CD14-positive monocyte (primary cell): ENCODE measurements at regions not wholly inside any gene's neighbourhood (a gene's known extent, or its start where the extent isn't known, plus 50 kb on each side); places are given as distances from the start of the nearest gene placed in this dataset.

Source experiments
- DNase-seq, 3 donors: peaks; one replicate each; pipeline ENCODE4 v3.0.0-alpha.2; 2011 to 2022
- H2AFZ ChIP-seq: 2 replicates; pipeline ENCODE4 v1.6.0; 2012; ENCODE audit warnings: mild to moderate bottlenecking, low read depth, low read length, inconsistent platforms; ENCODE audit not compliant: insufficient read depth, poor library complexity, severe bottlenecking
- H3K27ac ChIP-seq, 2 donors: 1 replicate in 1 of 2; 2 replicates in 1 of 2; pipeline ENCODE4 v1.5.1; 2012 to 2013; ENCODE audit warnings: low read length in 2 of 2, control low read depth in 1 of 2, inconsistent platforms in 1 of 2, low read depth in 1 of 2, mild to moderate bottlenecking in 1 of 2
- H3K27me3 ChIP-seq, 2 donors: one replicate each; pipeline versions ENCODE4 v1.6.0 to v1.6.1; 2011 to 2013; ENCODE audit warnings: low read length in 2 of 2; ENCODE audit not compliant: control insufficient read depth in 2 of 2, insufficient read depth in 2 of 2
- H3K36me3 ChIP-seq, 2 donors: replicated peaks in 1 of 2; 1 replicate in 1 of 2; 2 replicates in 1 of 2; pipeline versions ENCODE4 v1.5.1 to v1.6.1; 2012 to 2013; ENCODE audit warnings: low read length in 2 of 2, control low read depth in 1 of 2, inconsistent platforms in 1 of 2, mild to moderate bottlenecking in 1 of 2; ENCODE audit not compliant: insufficient read depth in 2 of 2, control insufficient read depth in 1 of 2
- H3K4me1 ChIP-seq, 2 donors: 1 replicate in 1 of 2; 2 replicates in 1 of 2; pipeline versions ENCODE4 v1.5.1 to v1.6.1; 2012 to 2013; ENCODE audit warnings: low read length in 2 of 2, control low read depth in 1 of 2, inconsistent platforms in 1 of 2, mild to moderate bottlenecking in 1 of 2, moderate library complexity in 1 of 2; ENCODE audit not compliant: insufficient read depth in 2 of 2, control insufficient read depth in 1 of 2
- H3K4me2 ChIP-seq: replicated peaks from 2 replicates; pipeline ENCODE3; 2012; ENCODE audit warnings: low read length, moderate library complexity, mild to moderate bottlenecking; ENCODE audit not compliant: poor library complexity, severe bottlenecking; ENCODE audit errors: extremely low read depth
- H3K4me3 ChIP-seq, 3 experiments: fragments of 200-600 bp in 1 of 3; sonication (generic) in 1 of 3; replicated peaks in 1 of 3; 1 replicate in 2 of 3; 2 replicates in 1 of 3; pipeline ENCODE4 v1.5.1; 2011 to 2013; ENCODE audit warnings: low read length in 3 of 3, mild to moderate bottlenecking in 3 of 3, control low read depth in 2 of 3, low read depth in 2 of 3, inconsistent platforms in 1 of 3, moderate library complexity in 1 of 3
- H3K79me2 ChIP-seq: 2 replicates; pipeline ENCODE4 v1.6.0; 2012; ENCODE audit warnings: mild to moderate bottlenecking, control low read depth, inconsistent platforms, low read length, moderate library complexity; ENCODE audit not compliant: insufficient read depth
- H3K9ac ChIP-seq: 2 replicates; pipeline ENCODE4 v1.6.0; 2017; ENCODE audit warnings: low read length, mild to moderate bottlenecking; ENCODE audit not compliant: insufficient read depth, poor library complexity, severe bottlenecking
- H3K9me3 ChIP-seq, 2 donors: replicated peaks in 1 of 2; 1 replicate in 1 of 2; 2 replicates in 1 of 2; pipeline versions ENCODE4 v1.5.1 to v1.6.1; 2012 to 2013; ENCODE audit warnings: low read length in 2 of 2, control low read depth in 1 of 2; ENCODE audit not compliant: control insufficient read depth in 1 of 2, insufficient read depth in 1 of 2
- H4K20me1 ChIP-seq: 2 replicates; pipeline ENCODE4 v1.6.0; 2012; ENCODE audit warnings: mild to moderate bottlenecking, low read length, control low read depth, moderate library complexity; ENCODE audit not compliant: insufficient read depth
- H3K27ac Mint-ChIP-seq, 7 donors: one replicate each; pipeline ENCODE4 v1.8.0; 2020; ENCODE audit warnings: mild to moderate bottlenecking in 7 of 7, mixed read lengths in 7 of 7, moderate library complexity in 6 of 7, inconsistent platforms in 2 of 7
- H3K27me3 Mint-ChIP-seq, 3 donors: one replicate each; pipeline ENCODE4 v1.8.0; 2021 to 2022; ENCODE audit warnings: low read depth in 3 of 3, mild to moderate bottlenecking in 3 of 3, mixed read lengths in 3 of 3, moderate library complexity in 3 of 3, inconsistent platforms in 1 of 3
- H3K36me3 Mint-ChIP-seq, 2 donors: one replicate each; pipeline ENCODE4 v1.8.0; 2020; ENCODE audit warnings: mixed read lengths in 2 of 2, inconsistent platforms in 1 of 2, mild to moderate bottlenecking in 1 of 2
- H3K4me1 Mint-ChIP-seq: one replicate; pipeline ENCODE4 v1.8.0; 2020; ENCODE audit warnings: mild to moderate bottlenecking, mixed read lengths
- H3K4me3 Mint-ChIP-seq, 2 donors: one replicate each; pipeline ENCODE4 v1.8.0; 2020; ENCODE audit warnings: mild to moderate bottlenecking in 2 of 2, mixed read lengths in 2 of 2, moderate library complexity in 1 of 2
- H3K9me3 Mint-ChIP-seq, 7 donors: one replicate each; pipeline ENCODE4 v1.8.0; 2020 to 2022; ENCODE audit warnings: mixed read lengths in 7 of 7, mild to moderate bottlenecking in 6 of 7, moderate library complexity in 6 of 7, inconsistent platforms in 2 of 7
- CTCF ChIP-seq: fragments of 200-600 bp; IDR thresholded peaks from one replicate; pipeline ENCODE4 v1.8.0; 2022; ENCODE audit warnings: antibody characterized with exemption, mild to moderate bottlenecking
- WGBS: methylation state at CpG from one replicate; pipeline ENCODE4 v1.1.5; 2013; ENCODE audit warnings: missing lambda C conversion rate; ENCODE audit not compliant: insufficient coverage; 5-methylcytosine and 5-hydroxymethylcytosine counted together
- intact Hi-C, 2 donors: fragments of 100-400 bp; cut with micrococcal nuclease; formaldehyde crosslinking; loops; one replicate each; pipeline versions ENCODE4 v1.15.0 to v1.15.1; 2023

GRCh38 chr4:162871990-162872389 lies 294.7 kb downstream of the NAF1 start:
- Histone ChIP-seq H3K27ac (no peak overlapping the region), H3K79me2 (no peaks in the 10 kb centered on the region), H2AFZ (no peak overlapping the region), H3K9me3 (peaks cover 0 to 5% of the 10 kb centered on the region in 2 donors), H4K20me1 (no peaks in the 10 kb centered on the region), H3K4me1 (no peaks in the 10 kb centered on the region), H3K27me3 (no peaks in the 10 kb centered on the region), H3K9ac (no peak overlapping the region), H3K4me3 (no peak overlapping the region), H3K4me2 (no peak overlapping the region), H3K36me3 (no peaks in the 10 kb centered on the region)
- H3K9me3 Mint-ChIP-seq: peaks cover 0 to 2% (median 0%) of the 10 kb centered on the region in 7 donors
- DNase-seq: no peak
- no peaks in the 10 kb centered on the region for H3K27me3 Mint-ChIP-seq
- H3K27ac Mint-ChIP-seq: no peak overlapping the region
- no peak overlapping the region for H3K4me3 Mint-ChIP-seq
- WGBS: 55% methylated on average over 2 of the region's 4 CpGs
- intact Hi-C loops: no loop called here
- no peaks in the 10 kb centered on the region for H3K36me3 Mint-ChIP-seq
- no peaks in the 10 kb centered on the region for H3K4me1 Mint-ChIP-seq
- TF ChIP-seq CTCF: no peak

- DNase-seq: no peak
- Mint-ChIP-seq H3K4me1 (no peaks in the 10 kb centered on the region), H3K27ac (no peak overlapping the region), H3K4me3 (no peak overlapping the region), H3K36me3 (no peaks in the 10 kb centered on the region), H3K27me3 (no peaks in the 10 kb centered on the region), H3K9me3 (peaks cover 0 to 3% (median 0%) of the 10 kb centered on the region in 7 donors)
- Histone ChIP-seq H3K79me2 (no peaks in the 10 kb centered on the region), H2AFZ (no peak overlapping the region), H3K27me3 (no peaks in the 10 kb centered on the region), H3K9me3 (peaks cover 0 to 6% of the 10 kb centered on the region in 2 donors), H3K36me3 (no peaks in the 10 kb centered on the region), H3K9ac (no peak overlapping the region), H3K4me1 (no peaks in the 10 kb centered on the region), H4K20me1 (no peaks in the 10 kb centered on the region), H3K4me3 (no peak overlapping the region), H3K27ac (no peak overlapping the region), H3K4me2 (no peak overlapping the region)
- intact Hi-C loops: no loop called here
- TF ChIP-seq CTCF: no peak
Observed at GRCh38 chr4:162869157-162869556, 297.5 kb downstream of the NAF1 start.
